OCI-LY7 (cell line): ENCODE measurements at regions not wholly inside any gene's neighbourhood (a gene's known extent, or its start where the extent isn't known, plus 50 kb on each side); places are given as distances from the start of the nearest gene placed in this dataset.

Experiments
- BruUV-seq: library from RNA; stranded (reverse); fragments of 400-500 nt; replicated peaks from 2 replicates; lab custom pipeline; 2021; lab: Mats Ljungman, UMichigan
- CTCF ChIA-PET: fragments of 300-600 bp; sonication (Branson Sonifier 250); formaldehyde crosslinking; loops from one replicate; lab custom pipeline; 2022; ENCODE audit warnings: antibody characterized with exemption; ENCODE audit not compliant: unreplicated experiment; lab: Charles Lee
- POLR2A ChIA-PET: fragments of 300-600 bp; sonication (Branson Sonifier 250); formaldehyde crosslinking; loops from one replicate; lab custom pipeline; 2022; ENCODE audit warnings: antibody characterized with exemption; lab: Charles Lee
- DNase-seq: peaks from one replicate; pipeline ENCODE4 v3.0.0-alpha.2; 2015; ENCODE audit warnings: low spot score
- H2AFZ ChIP-seq: fragments of 200-600 bp; sonication (generic), shearing (Covaris generic); 2 replicates; pipeline ENCODE4 v1.6.1; 2014; ENCODE audit warnings: mild to moderate bottlenecking, antibody characterized with exemption, low read length, moderate library complexity
- H3K27ac ChIP-seq: fragments of 200-600 bp; sonication (generic); 2 replicates; pipeline ENCODE4 v1.5.1; 2014; ENCODE audit warnings: mixed run types, low read depth, mild to moderate bottlenecking, moderate library complexity, low read length, inconsistent platforms; ENCODE audit not compliant: poor library complexity, severe bottlenecking
- H3K36me3 ChIP-seq: fragments of 200-600 bp; sonication (generic); 2 replicates; pipeline ENCODE4 v1.6.1; 2014; ENCODE audit warnings: mild to moderate bottlenecking, antibody characterized with exemption, low read length, moderate library complexity, mixed read lengths; ENCODE audit not compliant: insufficient read depth
- H3K4me1 ChIP-seq: fragments of 200-600 bp; sonication (generic); 2 replicates; pipeline ENCODE4 v1.5.1; 2014; ENCODE audit warnings: mild to moderate bottlenecking, low read length; ENCODE audit not compliant: insufficient read depth, poor library complexity, severe bottlenecking
- H3K4me2 ChIP-seq: fragments of 200-600 bp; sonication (generic); 2 replicates; pipeline ENCODE4 v1.6.1; 2014; ENCODE audit warnings: mild to moderate bottlenecking, low read length
- H3K4me3 ChIP-seq: fragments of 200-600 bp; sonication (generic); 2 replicates; pipeline ENCODE4 v1.5.1; 2014; ENCODE audit warnings: mild to moderate bottlenecking, low read depth, low read length; ENCODE audit not compliant: poor library complexity, severe bottlenecking
- H3K79me2 ChIP-seq: fragments of 200-600 bp; sonication (generic); 2 replicates; pipeline ENCODE4 v1.6.1; 2016; ENCODE audit warnings: low read depth, mild to moderate bottlenecking, low read length, moderate library complexity, mixed read lengths; ENCODE audit not compliant: insufficient read depth
- H3K9me2 ChIP-seq: fragments of 200-600 bp; sonication (generic); 2 replicates; pipeline ENCODE4 v1.6.1; 2016; ENCODE audit warnings: mild to moderate bottlenecking, low read length, mixed read lengths; ENCODE audit not compliant: insufficient read depth
- H3K9me3 ChIP-seq: fragments of 200-600 bp; sonication (generic); 2 replicates; pipeline ENCODE4 v1.6.1; 2014; ENCODE audit warnings: mild to moderate bottlenecking, mixed run types, low read length, mixed read lengths
- H4K20me1 ChIP-seq: fragments of 200-600 bp; sonication (generic); 2 replicates; pipeline ENCODE4 v1.6.1; 2014; ENCODE audit warnings: mild to moderate bottlenecking, antibody characterized with exemption, low read length, moderate library complexity, mixed read lengths; ENCODE audit not compliant: insufficient read depth
- CTCF ChIP-seq: fragments of 200-600 bp; sonication (generic); conservative IDR thresholded peaks from 2 replicates; pipeline ENCODE4 v1.5.1; 2014; ENCODE audit warnings: mild to moderate bottlenecking, antibody characterized with exemption, low read length, moderate library complexity, mixed read lengths
- EZH2phosphoT487 ChIP-seq: fragments of 200-600 bp; sonication (generic); IDR thresholded peaks from 2 replicates; pipeline ENCODE4 v1.6.1; 2018; ENCODE audit warnings: low read depth, borderline replicate concordance, mild to moderate bottlenecking, mixed run types, antibody characterized with exemption, low read length, moderate library complexity, mixed read lengths
- intact Hi-C: fragments of 100-400 bp; cut with micrococcal nuclease; formaldehyde crosslinking; loops from one replicate; pipeline ENCODE4 v1.10.0; 2022; ENCODE audit not compliant: unreplicated experiment

- H3K4me3 ChIP-seq: no peak overlapping the region
- H3K9me2 ChIP-seq: no peaks in the 10 kb centered on the region
Measured at GRCh38 chr5:3537942-3538341, 57.7 kb upstream of the IRX1 start.

GRCh38 chr5:3535414-3536211 is 60.0 kb upstream of the IRX1 start:
- no peaks in the 10 kb centered on the region for H3K79me2 ChIP-seq
- ChIA-PET CTCF (no interaction called here), POLR2A (no interaction called here)
- H3K4me2 ChIP-seq: no peak overlapping the region
- no peaks in the 10 kb centered on the region for H4K20me1 ChIP-seq
- H3K9me2 ChIP-seq: no peaks in the 10 kb centered on the region
- H3K9me3 ChIP-seq: no peaks in the 10 kb centered on the region
- H3K27ac ChIP-seq: no peak overlapping the region
- intact Hi-C loops: no loop called here
- no TSS peak for BruUV-seq
- no peak overlapping the region for H3K4me3 ChIP-seq
- no peak for DNase-seq
- H3K4me1 ChIP-seq: no peaks in the 10 kb centered on the region
- no peak for TF ChIP-seq CTCF
- TF ChIP-seq EZH2phosphoT487: no peak
- H2AFZ ChIP-seq: no peak overlapping the region
- H3K36me3 ChIP-seq: no peaks in the 10 kb centered on the region

More at GRCh38 chr5:3537942-3538341, 57.7 kb upstream of the IRX1 start:
- H2AFZ ChIP-seq: no peak overlapping the region
- H3K9me3 ChIP-seq: no peaks in the 10 kb centered on the region
- BruUV-seq: no TSS peak
- no peak overlapping the region for H3K27ac ChIP-seq
- H3K79me2 ChIP-seq: no peaks in the 10 kb centered on the region
- intact Hi-C loops: no loop called here
- no peaks in the 10 kb centered on the region for H3K36me3 ChIP-seq
- ChIA-PET CTCF (no interaction called here), POLR2A (no interaction called here)
- H3K4me1 ChIP-seq: no peaks in the 10 kb centered on the region
- H3K4me2 ChIP-seq: no peak overlapping the region
- no peaks in the 10 kb centered on the region for H4K20me1 ChIP-seq
- TF ChIP-seq EZH2phosphoT487 (no peak), CTCF (no peak)
- no peak for DNase-seq

- Histone ChIP-seq H3K79me2 (no peaks in the 10 kb centered on the region), H4K20me1 (no peaks in the 10 kb centered on the region), H2AFZ (no peak overlapping the region), H3K9me3 (no peaks in the 10 kb centered on the region), H3K4me1 (no peaks in the 10 kb centered on the region), H3K27ac (no peak overlapping the region), H3K9me2 (no peaks in the 10 kb centered on the region), H3K36me3 (no peaks in the 10 kb centered on the region), H3K4me2 (no peak overlapping the region), H3K4me3 (no peak overlapping the region)
- ChIA-PET POLR2A (no interaction called here), CTCF (no interaction called here)
- no peak for DNase-seq
- intact Hi-C loops: no loop called here
- BruUV-seq: no TSS peak
- TF ChIP-seq EZH2phosphoT487: no peak
- no peak for TF ChIP-seq CTCF
Measured at GRCh38 chr5:3534997-3535396, 60.6 kb upstream of the IRX1 start.
